HepG2 (cell line): ENCODE measurements at regions not wholly inside any gene's neighbourhood (a gene's known extent, or its start where the extent isn't known, plus 50 kb on each side); places are given as distances from the start of the nearest gene placed in this dataset.

ENCODE experiments used
- IRF1 ChIP-seq: sonication (generic); formaldehyde crosslinking; IDR thresholded peaks from 2 replicates; pipeline ENCODE4 v1.4.0; 2020; ENCODE audit warnings: low read depth, mild to moderate bottlenecking, missing genetic modification reagents
- IRF2 ChIP-seq: IDR thresholded peaks from 2 replicates; pipeline ENCODE4 v1.6.1; 2018; ENCODE audit warnings: missing genetic modification reagents, missing compliant biosample characterization
- POLR2A ChIP-seq, 2 experiments: IDR thresholded peaks; 2 replicates each; pipeline ENCODE4 v1.6.1; 2011; ENCODE audit warnings: low read depth in 2 of 2, low read length in 2 of 2, mild to moderate bottlenecking in 1 of 2, moderate library complexity in 1 of 2; ENCODE audit not compliant: insufficient read depth in 1 of 2
- ZNF263 ChIP-seq: sonication (generic); formaldehyde crosslinking; IDR thresholded peaks from 2 replicates; pipeline ENCODE4 v1.4.0; 2020; ENCODE audit warnings: missing genetic modification reagents

- no peak for TF ChIP-seq IRF1 (CRISPR knock-in tag)
- TF ChIP-seq IRF2 (CRISPR knock-in tag) = no peak
- TF ChIP-seq POLR2A (IDR thresholded peaks at IDR 0.05; ENCODE audit: insufficient read depth in 1 of 2, low read depth in 2 of 2, low read length in 2 of 2) = no peak
- TF ChIP-seq ZNF263 (CRISPR knock-in tag) = no peak
Observed at GRCh38 chr3:75061806-75062205, 447.3 kb upstream of the CNTN3 start.
